HepG2 (cell line): ENCODE measurements at regions not wholly inside any gene's neighbourhood (a gene's known extent, or its start where the extent isn't known, plus 50 kb on each side); places are given as distances from the start of the nearest gene placed in this dataset.

Experiments used
- ATAC-seq: fragments of 200-7000 bp; cut with Tn5 transposase; 3 replicates; pipeline ENCODE4 v1.9.1; 2020; ENCODE audit warnings: mild to moderate bottlenecking, moderate library complexity
- BruUV-seq: library from RNA; stranded (reverse); fragments of 400-500 nt; replicated peaks from 2 replicates; lab custom pipeline; 2021; lab: Mats Ljungman, UMichigan
- CTCF ChIA-PET: fragments of 300-600 bp; formaldehyde crosslinking; extraction: SDS; loops from one replicate; lab custom pipeline; 2021; ENCODE audit warnings: low total read pairs, inconsistent platforms, low intra/inter-chr PET ratio; lab: Yijun Ruan, JAX
- POLR2A ChIA-PET: fragments of 350-600 bp; sonication (Branson Sonifier 250); formaldehyde crosslinking; loops from one replicate; lab custom pipeline; 2020; ENCODE audit warnings: antibody characterized with exemption, inconsistent platforms; lab: Yijun Ruan, JAX
- DNase-seq: peaks from one replicate; pipeline ENCODE4 v3.0.0-alpha.2; 2015; ENCODE audit warnings: low spot score
- FAIRE-seq: peaks from 3 replicates; lab custom pipeline; 2011; peaks lifted over from hg19 to GRCh38; lab: Jason Lieb, UNC
- H2AFZ ChIP-seq: one replicate; pipeline ENCODE4 v1.6.1; 2011; ENCODE audit warnings: low read length, inconsistent platforms
- H3K27ac ChIP-seq: fragments of 300-600 bp; 3 replicates; pipeline ENCODE4 v1.8.0; 2011; ENCODE audit warnings: mixed run types, mild to moderate bottlenecking, mixed read lengths, low read length, inconsistent platforms; ENCODE audit not compliant: insufficient read depth; ENCODE audit errors: extremely low read length
- H3K27me3 ChIP-seq, 2 experiments: fragments of 200-600 bp in 1 of 2; 2 replicates in 1 of 2; 3 replicates in 1 of 2; pipeline versions ENCODE4 v1.6.0 to v1.8.0; 2011; ENCODE audit warnings: low read length in 2 of 2, mild to moderate bottlenecking in 2 of 2, moderate library complexity in 2 of 2, inconsistent platforms in 1 of 2; ENCODE audit not compliant: insufficient read depth in 2 of 2, control insufficient read depth in 1 of 2
- H3K36me3 ChIP-seq, 2 experiments: fragments of 200-600 bp in 1 of 2; replicated peaks in 1 of 2; 2 replicates in 1 of 2; 3 replicates in 1 of 2; pipeline versions ENCODE4 v1.5.1 to v1.8.0; 2011; ENCODE audit warnings: low read length in 2 of 2, inconsistent platforms in 1 of 2; ENCODE audit not compliant: insufficient read depth in 2 of 2, control insufficient read depth in 1 of 2
- H3K4me1 ChIP-seq: 2 replicates; pipeline ENCODE4 v1.5.1; 2012; ENCODE audit warnings: low read length, inconsistent platforms; ENCODE audit not compliant: insufficient read depth
- H3K4me2 ChIP-seq: 2 replicates; pipeline ENCODE4 v1.6.0; 2011; ENCODE audit warnings: low read depth, low read length, inconsistent platforms
- H3K4me3 ChIP-seq, 3 experiments: fragments of 200-600 bp in 1 of 3; sonication (generic), shearing (Covaris generic) in 1 of 3; replicated peaks in 1 of 3; 2 replicates each; pipeline ENCODE4 v1.5.1; 2011 to 2016; ENCODE audit warnings: low read length in 3 of 3, inconsistent platforms in 2 of 3, low read depth in 2 of 3, mild to moderate bottlenecking in 2 of 3, control low read depth in 1 of 3, mixed read lengths in 1 of 3; ENCODE audit not compliant: insufficient read depth in 1 of 3
- H3K79me2 ChIP-seq: one replicate; pipeline ENCODE4 v1.6.1; 2011; ENCODE audit warnings: low read length, inconsistent platforms; ENCODE audit not compliant: insufficient read depth
- H3K9ac ChIP-seq: 2 replicates; pipeline ENCODE4 v1.6.0; 2011; ENCODE audit warnings: mild to moderate bottlenecking, low read depth, low read length, inconsistent platforms; ENCODE audit not compliant: insufficient read depth
- H3K9me3 ChIP-seq: 2 replicates; pipeline ENCODE4 v1.5.1; 2012; ENCODE audit warnings: mild to moderate bottlenecking, low read length
- H4K20me1 ChIP-seq: 2 replicates; pipeline ENCODE4 v1.6.0; 2011; ENCODE audit warnings: inconsistent platforms, mild to moderate bottlenecking, low read length, moderate library complexity; ENCODE audit not compliant: insufficient read depth
- ADNP ChIP-seq: sonication (generic); formaldehyde crosslinking; IDR thresholded peaks from 2 replicates; pipeline ENCODE4 v1.4.0; 2020; ENCODE audit warnings: missing genetic modification reagents
- CCDC6 ChIP-seq: sonication (generic); formaldehyde crosslinking; IDR thresholded peaks from 2 replicates; pipeline ENCODE4 v1.8.1; 2022; ENCODE audit warnings: mild to moderate bottlenecking, missing genetic modification reagents, moderate library complexity
- CERS6 ChIP-seq: sonication (generic); formaldehyde crosslinking; IDR thresholded peaks from 2 replicates; pipeline ENCODE4 v1.5.0; 2020; ENCODE audit warnings: missing genetic modification reagents
- HMGXB4 ChIP-seq, 2 experiments: sonication (generic) in 1 of 2; formaldehyde crosslinking in 1 of 2; IDR thresholded peaks; 2 replicates each; pipeline versions ENCODE4 v1.4.0 to v1.6.1; 2018 to 2020; ENCODE audit warnings: missing genetic modification reagents in 2 of 2, borderline replicate concordance in 1 of 2, low read depth in 1 of 2, mild to moderate bottlenecking in 1 of 2, missing biosample characterization in 1 of 2
- ISL2 ChIP-seq: sonication (generic); formaldehyde crosslinking; IDR thresholded peaks from 2 replicates; pipeline ENCODE4 v1.5.0; 2020; ENCODE audit warnings: missing genetic modification reagents
- KLF16 ChIP-seq, 2 experiments: sonication (generic) in 1 of 2; formaldehyde crosslinking in 1 of 2; IDR thresholded peaks; 2 replicates each; pipeline versions ENCODE4 v1.6.1 to v1.8.0; 2016 to 2023; ENCODE audit warnings: missing genetic modification reagents in 2 of 2, missing compliant biosample characterization in 1 of 2
- PITX1 ChIP-seq: sonication (generic); formaldehyde crosslinking; IDR thresholded peaks from 2 replicates; pipeline ENCODE4 v1.5.1; 2020; ENCODE audit warnings: mild to moderate bottlenecking, missing genetic modification reagents
- POLR2G ChIP-seq: fragments of 200-400 bp; formaldehyde crosslinking; IDR thresholded peaks from 2 replicates; pipeline ENCODE4 v1.6.1; 2018; ENCODE audit warnings: mild to moderate bottlenecking, low read depth, low read length, moderate library complexity
- RFXAP ChIP-seq: sonication (generic); formaldehyde crosslinking; IDR thresholded peaks from 2 replicates; pipeline ENCODE4 v1.4.0; 2020; ENCODE audit warnings: missing genetic modification reagents, borderline replicate concordance
- SRSF1 ChIP-seq: fragments of 200-400 bp; formaldehyde crosslinking; optimal IDR thresholded peaks from 2 replicates; pipeline ENCODE3; 2017; ENCODE audit warnings: mild to moderate bottlenecking, low read depth, low read length, moderate library complexity
- ZFAT ChIP-seq: sonication (generic); formaldehyde crosslinking; conservative IDR thresholded peaks from 2 replicates; pipeline ENCODE4 v1.8.1; 2023; ENCODE audit warnings: missing genetic modification reagents, inconsistent platforms
- ZMYM2 ChIP-seq: sonication (generic); formaldehyde crosslinking; IDR thresholded peaks from 2 replicates; pipeline ENCODE4 v1.8.0; 2022; ENCODE audit warnings: mild to moderate bottlenecking, missing genetic modification reagents
- ZNF12 ChIP-seq: sonication (generic); formaldehyde crosslinking; IDR thresholded peaks from 2 replicates; pipeline ENCODE4 v1.5.0; 2020; ENCODE audit warnings: missing genetic modification reagents
- ZNF557 ChIP-seq: sonication (generic); formaldehyde crosslinking; IDR thresholded peaks from 2 replicates; pipeline ENCODE4 v1.4.0; 2020; ENCODE audit warnings: missing genetic modification reagents
- ZNF615 ChIP-seq: sonication (generic); formaldehyde crosslinking; IDR thresholded peaks from 2 replicates; pipeline ENCODE4 v1.5.0; 2020; ENCODE audit warnings: mild to moderate bottlenecking, missing genetic modification reagents, borderline replicate concordance
- WGBS: methylation state at CpG from one replicate; pipeline ENCODE4 v1.1.6; 2017; ENCODE audit warnings: low lambda C conversion rate; 5-methylcytosine and 5-hydroxymethylcytosine counted together
- in situ Hi-C: cut with HindIII; loops from 2 replicates; pipeline ENCODE4 v1.10.0; 2017; ENCODE audit warnings: low pct_unique_long_range_greater_than_20kb; ENCODE audit not compliant: extremely low pct_ligation_motif_present
- intact Hi-C: fragments of 100-400 bp; cut with micrococcal nuclease; formaldehyde crosslinking; loops from one replicate; pipeline ENCODE4 v1.10.0; 2022; ENCODE audit not compliant: unreplicated experiment

- Histone ChIP-seq H3K27ac (no peak overlapping the region), H3K4me3 (no peak overlapping the region), H3K36me3 (no peaks in the 10 kb centered on the region), H3K9me3 (no peaks in the 10 kb centered on the region), H4K20me1 (no peaks in the 10 kb centered on the region), H3K27me3 (no peaks in the 10 kb centered on the region), H3K79me2 (no peaks in the 10 kb centered on the region), H3K4me1 (no peaks in the 10 kb centered on the region), H2AFZ (no peak overlapping the region), H3K9ac (no peak overlapping the region), H3K4me2 (no peak overlapping the region)
- intact Hi-C loops (no loop called here), in situ Hi-C loops (no loop called here)
- ChIA-PET POLR2A (no interaction called here), CTCF (no interaction called here)
- no TSS peak for BruUV-seq
- 5% methylated on average over 1 of the region's 1 CpG for WGBS
- ATAC-seq (no peak), FAIRE-seq (no peak), DNase-seq (no peak)
- TF ChIP-seq ADNP (no peak), POLR2G (no peak), ZNF557 (CRISPR knock-in tag) (no peak), SRSF1 (no peak), RFXAP (no peak), ZNF615 (no peak), ZNF12 (no peak), KLF16 (CRISPR knock-in tag; IDR thresholded peaks at IDR 0.05) (no peak), ZFAT (no peak)
Measured at GRCh38 chr12:78330131-78330530, 499.4 kb downstream of the NAV3 start.

- TF ChIP-seq ISL2 (CRISPR knock-in tag) (no peak), ZMYM2 (no peak), HMGXB4 (CRISPR knock-in tag; IDR thresholded peaks at IDR 0.05; ENCODE audit: borderline replicate concordance in 1 of 2, low read depth in 1 of 2) (no peak), PITX1 (CRISPR knock-in tag) (no peak), CERS6 (CRISPR knock-in tag) (no peak), CCDC6 (CRISPR knock-in tag) (no peak)
- POLR2A ChIA-PET, result no interaction called here
- H3K27me3 ChIP-seq, result no peaks in the 10 kb centered on the region
- no peaks in the 10 kb centered on the region for H3K36me3 ChIP-seq
- no peaks in the 10 kb centered on the region for H3K9me3 ChIP-seq
- H3K4me1 ChIP-seq, result no peaks in the 10 kb centered on the region
- WGBS, result 0% methylated on average over 2 of the region's 2 CpGs
- no peak overlapping the region for H3K4me3 ChIP-seq
- BruUV-seq, result no TSS peak
- in situ Hi-C loops, result no loop called here
- intact Hi-C loops, result no loop called here
- CTCF ChIA-PET, result no interaction called here
- no peaks in the 10 kb centered on the region for H4K20me1 ChIP-seq
- H3K4me2 ChIP-seq, result no peak overlapping the region
- H3K9ac ChIP-seq, result no peak overlapping the region
- no peak for ATAC-seq
- H2AFZ ChIP-seq, result no peak overlapping the region
- FAIRE-seq, result no peak
- H3K79me2 ChIP-seq, result no peaks in the 10 kb centered on the region
- no peak overlapping the region for H3K27ac ChIP-seq
- DNase-seq, result no peak
Measured at GRCh38 chr12:78331181-78331580, 500.5 kb downstream of the NAV3 start.
